Endothelial cell of umbilical vein (primary cell): ENCODE measurements at regions not wholly inside any gene's neighbourhood (a gene's known extent, or its start where the extent isn't known, plus 50 kb on each side); places are given as distances from the start of the nearest gene placed in this dataset.

Source experiments
- BruUV-seq: library from RNA; stranded (reverse); fragments of 400-500 nt; replicated peaks from 2 replicates; lab custom pipeline; 2021; lab: Mats Ljungman, UMichigan
- CTCF ChIA-PET: fragments of 300-600, 350-600 bp; sonication (Branson Sonifier 250); formaldehyde crosslinking; loops from one replicate; lab custom pipeline; 2021; ENCODE audit warnings: antibody characterized with exemption, inconsistent platforms; lab: Charles Lee
- POLR2A ChIA-PET: fragments of 300-600, 350-600 bp; sonication (Branson Sonifier 250); formaldehyde crosslinking; loops from one replicate; lab custom pipeline; 2021; ENCODE audit warnings: antibody characterized with exemption, inconsistent platforms; lab: Charles Lee
- DNase-seq: peaks from one replicate; pipeline ENCODE4 v3.0.0-alpha.2; 2011; ENCODE audit warnings: low read depth, low spot score
- FAIRE-seq: peaks from 2 replicates; lab custom pipeline; 2011; peaks lifted over from hg19 to GRCh38; lab: Jason Lieb, UNC
- H2AFZ ChIP-seq: 2 replicates; pipeline ENCODE4 v1.6.0; 2012; ENCODE audit warnings: low read depth, low read length, control low read depth, inconsistent platforms
- H3K27ac ChIP-seq: 2 replicates; pipeline ENCODE4 v1.5.1; 2011; ENCODE audit warnings: low read depth, mild to moderate bottlenecking, control low read depth, low read length, moderate library complexity; ENCODE audit not compliant: insufficient read depth
- H3K27me3 ChIP-seq, 2 experiments: 2 replicates each; pipeline versions ENCODE4 v1.6.0 to v1.6.1; 2011; ENCODE audit warnings: low read length in 2 of 2, mixed read lengths in 1 of 2; ENCODE audit not compliant: control insufficient read depth in 2 of 2, insufficient read depth in 2 of 2
- H3K36me3 ChIP-seq, 2 experiments: 2 replicates in 1 of 2; 3 replicates in 1 of 2; pipeline ENCODE4 v1.5.1; 2011; ENCODE audit warnings: low read length in 2 of 2, mild to moderate bottlenecking in 1 of 2, moderate library complexity in 1 of 2; ENCODE audit not compliant: control insufficient read depth in 2 of 2, insufficient read depth in 2 of 2; ENCODE audit errors: extremely low read depth in 1 of 2
- H3K4me1 ChIP-seq: 3 replicates; pipeline ENCODE4 v1.5.1; 2011; ENCODE audit warnings: mild to moderate bottlenecking, low read length; ENCODE audit not compliant: control insufficient read depth, insufficient read depth; ENCODE audit errors: extremely low read depth
- H3K4me2 ChIP-seq: 2 replicates; pipeline ENCODE4 v1.6.1; 2011; ENCODE audit warnings: low read length, control low read depth, mixed read lengths; ENCODE audit not compliant: insufficient read depth
- H3K4me3 ChIP-seq, 3 experiments: fragments of 200-600 bp in 1 of 3; sonication (generic), shearing (Covaris generic) in 1 of 3; replicated peaks in 1 of 3; 2 replicates each; pipeline ENCODE4 v1.5.1; 2011 to 2016; ENCODE audit warnings: control low read depth in 3 of 3, low read length in 3 of 3, mild to moderate bottlenecking in 2 of 3, inconsistent platforms in 1 of 3, low read depth in 1 of 3, moderate library complexity in 1 of 3; ENCODE audit not compliant: insufficient read depth in 1 of 3
- H3K79me2 ChIP-seq: 2 replicates; pipeline ENCODE4 v1.6.0; 2012; ENCODE audit warnings: low read length, inconsistent platforms; ENCODE audit not compliant: control insufficient read depth, insufficient read depth
- H3K9ac ChIP-seq: replicated peaks from 2 replicates; pipeline ENCODE3; 2011; ENCODE audit warnings: low read length, control low read depth; ENCODE audit not compliant: insufficient read depth; ENCODE audit errors: extremely low read depth
- H3K9me1 ChIP-seq: replicated peaks from 3 replicates; pipeline ENCODE4 v1.6.0; 2011; ENCODE audit warnings: mild to moderate bottlenecking, low read length; ENCODE audit not compliant: control insufficient read depth, insufficient read depth; ENCODE audit errors: extremely low read depth
- H3K9me3 ChIP-seq: replicated peaks from 2 replicates; pipeline ENCODE4 v1.5.1; 2012; ENCODE audit warnings: low read length, inconsistent platforms; ENCODE audit not compliant: control insufficient read depth, insufficient read depth
- H4K20me1 ChIP-seq: replicated peaks from 2 replicates; pipeline ENCODE3; 2011; ENCODE audit warnings: mild to moderate bottlenecking, low read length; ENCODE audit not compliant: control insufficient read depth, insufficient read depth; ENCODE audit errors: extremely low read depth
- CTCF ChIP-seq, 2 donors: IDR thresholded peaks; 1 replicate in 1 of 2; 2 replicates in 1 of 2; pipeline ENCODE4 v1.5.1; 2011; ENCODE audit warnings: low read length in 2 of 2, mild to moderate bottlenecking in 2 of 2, moderate library complexity in 2 of 2, control low read depth in 1 of 2, inconsistent platforms in 1 of 2, low read depth in 1 of 2; ENCODE audit not compliant: insufficient read depth in 1 of 2; ENCODE audit errors: extremely low read depth in 1 of 2
- FOS ChIP-seq: IDR thresholded peaks from 2 replicates; pipeline ENCODE4 v1.6.1; 2011; ENCODE audit warnings: mild to moderate bottlenecking, low read length, moderate library complexity, borderline replicate concordance; ENCODE audit not compliant: insufficient read depth
- GATA2 ChIP-seq: IDR thresholded peaks from 2 replicates; pipeline ENCODE4 v1.7.0; 2011; ENCODE audit warnings: low read depth, mild to moderate bottlenecking, moderate library complexity, mixed read lengths, low read length; ENCODE audit not compliant: insufficient read length, insufficient read depth
- JUN ChIP-seq: IDR thresholded peaks from 2 replicates; pipeline ENCODE4 v1.6.1; 2011; ENCODE audit warnings: borderline replicate concordance, low read depth; ENCODE audit not compliant: insufficient read length, insufficient read depth
- MAX ChIP-seq: IDR thresholded peaks from 2 replicates; pipeline ENCODE4 v1.6.1; 2011; ENCODE audit not compliant: insufficient read depth, insufficient read length
- MYC ChIP-seq: IDR thresholded peaks from one replicate; pipeline ENCODE4 v1.6.1; 2011; ENCODE audit warnings: mild to moderate bottlenecking, low read depth, low read length
- POLR2A ChIP-seq: IDR thresholded peaks from 2 replicates; pipeline ENCODE4 v1.6.1; 2012; ENCODE audit warnings: low read depth, mild to moderate bottlenecking, control low read depth, low read length
- POLR2AphosphoS5 ChIP-seq: IDR thresholded peaks from 2 replicates; pipeline ENCODE4 v1.6.1; 2012; ENCODE audit warnings: low read depth, mild to moderate bottlenecking, control low read depth, low read length, moderate library complexity; ENCODE audit not compliant: insufficient read depth
- dilution Hi-C: fragments of 300-500 bp; cut with MboI; formaldehyde crosslinking; loops from one replicate; pipeline ENCODE4 v1.15.0; 2019; ENCODE audit warnings: low sequenced_read_pairs; ENCODE audit not compliant: extremely low pct_ligation_motif_present
- intact Hi-C: fragments of 100-400 bp; cut with micrococcal nuclease; formaldehyde crosslinking; loops from one replicate; pipeline ENCODE4 v1.10.0; 2022

- Histone ChIP-seq H4K20me1 (no peaks in the 10 kb centered on the region), H3K27ac (no peak overlapping the region), H3K79me2 (no peaks in the 10 kb centered on the region), H3K4me1 (no peaks in the 10 kb centered on the region), H3K9ac (no peak overlapping the region), H3K9me3 (peaks cover 14% of the 10 kb centered on the region), H2AFZ (no peak overlapping the region), H3K4me3 (no peak overlapping the region), H3K4me2 (no peak overlapping the region), H3K27me3 (no peaks in the 10 kb centered on the region), H3K9me1 (no peaks in the 10 kb centered on the region), H3K36me3 (no peaks in the 10 kb centered on the region)
- ChIA-PET CTCF (no interaction called here), POLR2A (no interaction called here)
- no TSS peak for BruUV-seq
- intact Hi-C loops (no loop called here), dilution Hi-C loops (no loop called here)
- FAIRE-seq (no peak), DNase-seq (no peak)
- no peak for TF ChIP-seq MYC
- no peak for TF ChIP-seq JUN
- no peak for TF ChIP-seq POLR2AphosphoS5
- no peak for TF ChIP-seq GATA2
These were observed 1133.3 kb downstream of the BRD1 start for GRCh38 chr22:48694296-48694883.

GRCh38 chr22:48693377-48694135, 1134.1 kb downstream of the BRD1 start:
- no peak for TF ChIP-seq MAX
- no peak for TF ChIP-seq FOS
- no peak for TF ChIP-seq POLR2AphosphoS5
- no peak for TF ChIP-seq JUN
- no peak for TF ChIP-seq CTCF (IDR thresholded peaks at IDR 0.05; ENCODE audit: extremely low read depth in 1 of 2, insufficient read depth in 1 of 2, low read depth in 1 of 2, low read length in 2 of 2)
- TF ChIP-seq GATA2 = no peak
- no peak for TF ChIP-seq MYC
- no peak for TF ChIP-seq POLR2A
- no TSS peak for BruUV-seq
- Histone ChIP-seq H3K79me2 (no peaks in the 10 kb centered on the region), H3K27me3 (no peaks in the 10 kb centered on the region), H3K4me1 (no peaks in the 10 kb centered on the region), H3K9me3 (peaks cover 13% of the 10 kb centered on the region), H4K20me1 (no peaks in the 10 kb centered on the region), H3K36me3 (no peaks in the 10 kb centered on the region), H3K27ac (no peak overlapping the region), H3K9me1 (no peaks in the 10 kb centered on the region), H3K9ac (no peak overlapping the region), H3K4me2 (no peak overlapping the region), H2AFZ (no peak overlapping the region), H3K4me3 (no peak overlapping the region)
- no peak for DNase-seq
- intact Hi-C loops (no loop called here), dilution Hi-C loops (no loop called here)
- FAIRE-seq = no peak
- CTCF ChIA-PET = no interaction called here
- POLR2A ChIA-PET = no interaction called here
